NCI-H2227 (cell line): ENCODE measurements at regions not wholly inside any gene's neighbourhood (a gene's known extent, or its start where the extent isn't known, plus 50 kb on each side); places are given as distances from the start of the nearest gene placed in this dataset.
"Not testable (repeated sequence)": the region's sequence is repeated elsewhere in the genome, so short reads cannot be mapped to it uniquely, and the experiment has no call there.

Experiments
- DNase-seq: peaks from one replicate; lab custom pipeline; 2025; ENCODE audit not compliant: unreplicated experiment; lab: John Stamatoyannopoulos, UW

- no peak for DNase-seq
Observed at GRCh38 chr1:56284928-56285327, 294.4 kb downstream of the PLPP3 start.

GRCh38 chr1:56278061-56278460 lies 301.3 kb downstream of the PLPP3 start:
- no peak for DNase-seq

DNA sequence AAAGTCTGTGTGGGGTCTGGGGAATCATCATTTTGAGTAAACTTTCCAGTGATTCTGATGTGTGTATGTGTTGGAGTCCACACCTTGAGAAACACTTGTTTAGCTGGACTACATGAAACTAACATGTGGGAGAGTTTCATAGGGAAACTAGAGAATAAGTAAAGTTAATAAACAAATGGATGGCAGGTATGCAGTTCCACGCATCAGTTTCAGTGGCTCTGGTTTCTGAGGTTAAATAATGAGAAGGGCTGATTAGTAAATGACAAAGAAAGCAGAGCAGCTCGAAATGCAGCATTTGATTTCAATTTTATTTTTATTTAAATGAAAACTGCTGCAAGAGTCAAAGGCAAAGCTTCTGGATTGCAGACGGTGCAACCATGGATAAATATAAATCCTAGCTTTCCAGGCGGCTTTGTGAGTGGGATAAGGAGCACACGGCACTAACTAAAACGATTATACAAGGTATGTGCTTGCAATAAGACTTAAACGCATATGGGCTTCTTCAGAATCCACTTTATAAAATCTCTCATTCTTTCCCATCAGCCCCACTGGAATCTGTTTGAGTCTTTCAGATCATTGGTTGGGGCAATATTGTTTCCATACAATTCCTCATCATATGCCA lies 310.7 kb downstream of the PLPP3 start:
- no peak for DNase-seq

- DNase-seq = no peak
Observed at GRCh38 chr1:56267611-56268010, 311.8 kb downstream of the PLPP3 start.

- no peak for DNase-seq
Observed at GRCh38 chr1:56266359-56266758, 313.0 kb downstream of the PLPP3 start.

DNA sequence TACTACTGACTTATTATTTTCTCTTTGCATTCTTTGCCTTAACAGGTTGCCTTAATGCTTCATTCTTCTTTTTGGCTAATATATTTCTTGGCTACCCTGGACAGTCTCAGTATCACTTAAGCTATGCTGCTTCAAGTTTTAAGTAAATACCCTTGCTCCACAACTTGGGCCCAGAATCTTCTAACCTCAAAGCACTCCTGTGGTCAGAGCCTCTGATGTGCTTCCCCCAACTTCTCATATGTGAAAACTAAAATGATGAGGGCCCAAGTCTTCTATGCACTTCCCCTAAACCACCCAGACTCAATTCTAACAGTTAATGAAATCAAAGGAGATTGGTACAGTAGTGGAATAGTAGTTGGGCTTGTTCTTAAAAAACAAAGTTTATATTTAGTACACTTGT lies 314.1 kb downstream of the PLPP3 start:
- no peak for DNase-seq

DNA sequence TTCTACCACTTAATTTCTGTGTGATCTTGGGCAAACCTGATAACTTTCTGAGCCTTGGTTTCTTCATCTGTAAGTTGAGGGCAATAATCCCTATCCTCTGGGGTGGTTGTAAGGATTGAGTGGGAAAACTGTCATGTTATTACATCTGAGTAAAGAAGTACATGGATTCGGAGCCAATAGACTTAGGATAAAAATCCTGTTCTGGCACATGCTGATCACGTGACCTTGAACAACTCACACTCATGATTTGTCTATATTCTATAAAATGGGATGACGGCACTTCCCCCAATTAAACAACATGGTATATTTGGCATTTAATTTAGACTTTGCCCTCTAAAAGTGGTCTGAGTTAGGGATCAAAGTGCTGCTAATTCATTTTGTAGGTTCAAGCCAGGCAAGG lies 315.5 kb downstream of the PLPP3 start:
- DNase-seq = no peak

GRCh38 chr1:56258371-56258770 lies 321.0 kb downstream of the PLPP3 start:
- no peak for DNase-seq

GRCh38 chr1:56257726-56258125 lies 321.6 kb downstream of the PLPP3 start:
- no peak for DNase-seq

DNA sequence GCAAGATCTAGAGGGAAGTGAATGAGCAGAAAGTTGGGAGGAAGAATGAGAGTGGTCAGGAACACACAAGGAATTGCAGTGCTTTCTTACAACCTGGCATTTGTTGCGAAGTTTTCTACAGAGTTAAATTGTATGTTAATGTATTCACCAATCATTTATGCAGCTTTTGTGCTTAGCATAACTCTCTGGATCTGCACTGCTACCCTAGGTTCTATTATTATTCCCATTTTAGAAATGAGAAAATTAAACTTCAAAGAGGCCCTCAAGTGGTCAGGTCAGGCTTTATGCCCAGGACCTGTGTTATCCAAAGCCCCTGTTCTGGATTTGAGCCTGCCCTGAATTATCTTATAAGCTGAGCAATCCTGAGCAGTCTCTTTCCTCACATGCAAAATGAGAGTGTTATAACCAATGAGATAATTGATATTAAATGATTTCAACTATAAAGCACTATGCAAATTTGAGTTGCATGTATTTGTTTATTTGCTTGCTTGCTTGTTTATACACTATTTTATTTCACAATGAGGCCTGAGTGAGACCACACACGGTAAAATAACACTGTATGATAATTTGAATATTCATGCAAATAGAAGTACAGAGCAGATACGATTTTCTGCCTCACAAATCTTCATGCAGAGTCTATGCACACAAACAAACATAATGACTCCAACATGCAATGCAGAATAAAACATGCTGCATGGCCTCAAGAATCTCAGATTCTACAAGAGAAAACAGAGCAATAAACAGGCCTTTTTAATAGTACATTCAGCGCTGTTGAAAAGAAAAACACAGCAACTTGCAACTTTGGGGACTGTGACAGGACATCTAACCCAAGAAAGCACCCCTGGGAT lies 323.0 kb downstream of the PLPP3 start:
- DNase-seq = no peak

- DNase-seq = no peak
Observed at GRCh38 chr1:56255516-56256152, 323.7 kb downstream of the PLPP3 start.

DNA sequence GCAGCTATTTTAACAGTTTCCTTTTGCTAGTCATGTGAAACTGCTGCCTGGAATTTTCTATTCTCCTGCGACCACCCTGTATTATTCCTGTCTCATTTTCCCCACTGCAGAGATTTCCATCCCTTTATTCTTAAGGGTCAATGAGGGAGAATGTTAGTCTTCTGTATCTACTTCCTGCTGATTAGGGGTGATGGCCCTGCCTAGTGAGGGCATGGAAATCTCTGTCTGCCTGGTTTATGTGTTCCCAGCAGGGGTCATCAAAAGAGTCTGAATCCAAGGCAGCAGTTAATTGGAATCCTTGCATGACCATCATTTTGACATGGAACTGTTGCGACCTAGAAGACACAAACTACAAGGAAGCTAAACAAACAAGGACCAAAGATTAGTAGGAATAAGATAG lies 325.2 kb downstream of the PLPP3 start:
- DNase-seq = no peak

GRCh38 chr1:56250809-56251208 lies 328.6 kb downstream of the PLPP3 start:
- no peak for DNase-seq

DNA sequence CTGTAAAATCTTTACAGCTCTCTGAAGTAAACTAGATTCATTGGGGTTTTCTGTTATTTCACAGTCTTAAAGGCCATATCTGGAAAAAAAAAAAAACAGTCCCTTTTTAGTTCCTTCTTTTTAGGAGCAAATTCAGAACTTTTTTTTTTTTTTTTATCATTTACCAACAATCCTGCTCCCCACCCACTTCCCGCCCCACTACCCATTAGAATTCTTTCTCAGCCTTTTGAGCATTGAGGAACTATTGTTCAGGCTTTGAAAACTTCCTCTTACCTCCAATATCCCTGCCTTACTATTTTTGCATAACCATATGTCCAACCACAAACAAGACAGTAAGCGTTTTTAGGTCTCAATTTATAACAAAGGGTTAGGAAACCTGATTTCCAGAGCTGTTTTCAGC lies 330.1 kb downstream of the PLPP3 start:
- no peak for DNase-seq

DNA sequence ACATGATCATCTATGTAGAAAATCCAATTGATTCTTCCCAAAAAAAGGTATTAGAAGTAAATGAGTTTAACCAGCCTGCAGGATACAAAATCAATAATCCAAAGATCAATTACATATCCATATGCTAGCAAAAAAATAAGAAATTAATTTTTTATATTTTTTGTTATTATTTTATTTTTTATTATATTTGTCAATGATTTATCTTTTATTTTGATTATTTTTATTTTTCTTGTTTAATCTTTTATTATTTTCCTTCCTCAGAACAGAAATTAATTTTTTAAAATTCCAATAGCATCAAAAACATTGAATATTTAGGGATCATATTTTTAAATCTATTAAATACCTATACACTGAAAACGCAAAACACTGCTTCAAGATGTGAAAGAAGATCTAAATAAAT lies 331.2 kb downstream of the PLPP3 start:
- no peak for DNase-seq

DNA sequence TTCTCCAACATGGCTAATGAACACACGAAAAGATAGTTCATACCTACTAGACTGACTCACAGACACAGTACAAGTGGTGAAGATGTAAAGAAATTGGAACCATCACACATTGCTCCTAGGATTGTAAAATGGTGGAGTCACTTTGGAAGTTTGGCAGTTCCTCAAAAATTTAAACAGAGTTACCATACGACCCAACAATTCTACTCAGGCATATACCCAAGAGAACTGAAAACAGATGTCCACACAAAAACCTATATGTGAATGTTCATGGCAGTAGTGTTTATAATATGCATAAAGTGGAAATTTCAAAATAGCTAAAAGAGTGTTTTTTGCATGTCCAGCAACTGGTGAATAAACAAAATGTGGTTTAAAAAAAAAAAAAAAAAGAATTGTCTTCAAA lies 332.6 kb downstream of the PLPP3 start:
- not testable (repeated sequence) for DNase-seq

- no peak for DNase-seq
Observed at GRCh38 chr1:56240400-56240799, 339.0 kb downstream of the PLPP3 start.

DNA sequence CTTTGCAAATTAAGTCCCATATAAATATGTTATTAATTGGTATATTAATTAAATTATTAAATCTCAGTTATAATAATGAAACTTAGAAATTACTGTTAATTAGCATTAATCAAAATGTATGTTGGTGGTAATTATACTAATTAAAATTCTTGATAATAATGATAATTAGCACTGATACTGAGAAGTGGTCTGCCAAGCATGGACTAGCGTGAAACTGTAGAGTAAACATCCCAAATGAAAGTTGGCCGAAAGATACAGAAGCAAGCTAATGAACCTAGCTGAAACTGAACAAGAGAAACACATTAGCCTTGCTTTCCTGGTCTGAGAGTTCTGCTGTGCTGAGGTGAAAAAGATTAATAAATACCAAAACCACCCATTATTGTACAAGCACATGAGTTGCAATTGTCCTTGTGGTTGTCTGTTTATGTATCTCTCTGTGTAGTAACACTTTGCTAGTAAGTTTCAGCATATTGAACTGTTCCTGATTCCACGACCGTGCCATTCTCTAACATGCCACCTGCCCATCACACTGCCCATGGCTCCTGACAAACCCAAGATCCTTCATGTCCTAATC lies 341.8 kb downstream of the PLPP3 start:
- no peak for DNase-seq

- DNase-seq = no peak
Observed at GRCh38 chr1:56236688-56237087, 342.7 kb downstream of the PLPP3 start.

DNA sequence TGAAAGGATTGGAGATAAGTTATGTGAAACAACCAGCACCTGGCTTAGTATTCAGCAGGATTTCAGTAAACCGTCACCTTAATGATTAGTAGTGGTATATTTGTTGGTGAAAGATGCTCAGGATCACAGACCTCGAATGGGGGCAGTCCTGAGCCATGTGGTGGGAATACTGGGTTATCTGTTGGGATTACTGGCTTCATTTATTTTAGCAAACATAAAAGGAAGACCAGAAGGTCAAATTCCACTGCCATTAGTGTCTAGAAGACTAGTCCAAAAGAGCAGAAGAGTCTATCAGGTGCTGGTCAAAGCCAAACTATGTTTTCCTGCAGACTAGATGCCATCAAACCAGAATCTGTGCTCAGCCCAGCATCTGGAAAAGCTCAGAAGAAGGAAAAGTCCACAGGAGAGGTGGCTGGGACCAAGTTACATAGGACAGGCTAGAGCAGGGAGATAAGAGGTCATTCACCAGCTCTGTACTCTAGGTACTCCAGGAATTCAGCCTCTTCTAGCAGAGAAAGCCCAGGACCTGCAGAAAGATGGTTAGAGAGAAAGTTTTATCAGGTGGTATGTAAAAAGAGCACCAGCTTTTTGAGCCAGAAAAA lies 343.4 kb downstream of the PLPP3 start:
- no peak for DNase-seq

- DNase-seq = no peak
Observed at GRCh38 chr1:56229186-56229585, 350.2 kb downstream of the PLPP3 start.
